Endothelial cell of umbilical vein (primary cell): ENCODE measurements at regions not wholly inside any gene's neighbourhood (a gene's known extent, or its start where the extent isn't known, plus 50 kb on each side); places are given as distances from the start of the nearest gene placed in this dataset.

Experiments used
- BruUV-seq: library from RNA; stranded (reverse); fragments of 400-500 nt; replicated peaks from 2 replicates; lab custom pipeline; 2021; lab: Mats Ljungman, UMichigan
- CTCF ChIA-PET: fragments of 300-600, 350-600 bp; sonication (Branson Sonifier 250); formaldehyde crosslinking; loops from one replicate; lab custom pipeline; 2021; ENCODE audit warnings: antibody characterized with exemption, inconsistent platforms; lab: Charles Lee
- POLR2A ChIA-PET: fragments of 300-600, 350-600 bp; sonication (Branson Sonifier 250); formaldehyde crosslinking; loops from one replicate; lab custom pipeline; 2021; ENCODE audit warnings: antibody characterized with exemption, inconsistent platforms; lab: Charles Lee
- DNase-seq: peaks from one replicate; pipeline ENCODE4 v3.0.0-alpha.2; 2011; ENCODE audit warnings: low read depth, low spot score
- FAIRE-seq: peaks from 2 replicates; lab custom pipeline; 2011; peaks lifted over from hg19 to GRCh38; lab: Jason Lieb, UNC
- H2AFZ ChIP-seq: 2 replicates; pipeline ENCODE4 v1.6.0; 2012; ENCODE audit warnings: low read depth, low read length, control low read depth, inconsistent platforms
- H3K27ac ChIP-seq: 2 replicates; pipeline ENCODE4 v1.5.1; 2011; ENCODE audit warnings: low read depth, mild to moderate bottlenecking, control low read depth, low read length, moderate library complexity; ENCODE audit not compliant: insufficient read depth
- H3K27me3 ChIP-seq, 2 experiments: 2 replicates each; pipeline versions ENCODE4 v1.6.0 to v1.6.1; 2011; ENCODE audit warnings: low read length in 2 of 2, mixed read lengths in 1 of 2; ENCODE audit not compliant: control insufficient read depth in 2 of 2, insufficient read depth in 2 of 2
- H3K36me3 ChIP-seq, 2 experiments: 2 replicates in 1 of 2; 3 replicates in 1 of 2; pipeline ENCODE4 v1.5.1; 2011; ENCODE audit warnings: low read length in 2 of 2, mild to moderate bottlenecking in 1 of 2, moderate library complexity in 1 of 2; ENCODE audit not compliant: control insufficient read depth in 2 of 2, insufficient read depth in 2 of 2; ENCODE audit errors: extremely low read depth in 1 of 2
- H3K4me1 ChIP-seq: 3 replicates; pipeline ENCODE4 v1.5.1; 2011; ENCODE audit warnings: mild to moderate bottlenecking, low read length; ENCODE audit not compliant: control insufficient read depth, insufficient read depth; ENCODE audit errors: extremely low read depth
- H3K4me2 ChIP-seq: 2 replicates; pipeline ENCODE4 v1.6.1; 2011; ENCODE audit warnings: low read length, control low read depth, mixed read lengths; ENCODE audit not compliant: insufficient read depth
- H3K4me3 ChIP-seq, 3 experiments: fragments of 200-600 bp in 1 of 3; sonication (generic), shearing (Covaris generic) in 1 of 3; replicated peaks in 1 of 3; 2 replicates each; pipeline ENCODE4 v1.5.1; 2011 to 2016; ENCODE audit warnings: control low read depth in 3 of 3, low read length in 3 of 3, mild to moderate bottlenecking in 2 of 3, inconsistent platforms in 1 of 3, low read depth in 1 of 3, moderate library complexity in 1 of 3; ENCODE audit not compliant: insufficient read depth in 1 of 3
- H3K79me2 ChIP-seq: 2 replicates; pipeline ENCODE4 v1.6.0; 2012; ENCODE audit warnings: low read length, inconsistent platforms; ENCODE audit not compliant: control insufficient read depth, insufficient read depth
- H3K9ac ChIP-seq: replicated peaks from 2 replicates; pipeline ENCODE3; 2011; ENCODE audit warnings: low read length, control low read depth; ENCODE audit not compliant: insufficient read depth; ENCODE audit errors: extremely low read depth
- H3K9me1 ChIP-seq: replicated peaks from 3 replicates; pipeline ENCODE4 v1.6.0; 2011; ENCODE audit warnings: mild to moderate bottlenecking, low read length; ENCODE audit not compliant: control insufficient read depth, insufficient read depth; ENCODE audit errors: extremely low read depth
- H3K9me3 ChIP-seq: replicated peaks from 2 replicates; pipeline ENCODE4 v1.5.1; 2012; ENCODE audit warnings: low read length, inconsistent platforms; ENCODE audit not compliant: control insufficient read depth, insufficient read depth
- H4K20me1 ChIP-seq: replicated peaks from 2 replicates; pipeline ENCODE3; 2011; ENCODE audit warnings: mild to moderate bottlenecking, low read length; ENCODE audit not compliant: control insufficient read depth, insufficient read depth; ENCODE audit errors: extremely low read depth
- EZH2 ChIP-seq: IDR thresholded peaks from 2 replicates; pipeline ENCODE4 v1.6.1; 2012; ENCODE audit warnings: borderline replicate concordance, low read depth, mild to moderate bottlenecking, moderate library complexity, low read length, inconsistent platforms; ENCODE audit not compliant: severe bottlenecking
- FOS ChIP-seq: IDR thresholded peaks from 2 replicates; pipeline ENCODE4 v1.6.1; 2011; ENCODE audit warnings: mild to moderate bottlenecking, low read length, moderate library complexity, borderline replicate concordance; ENCODE audit not compliant: insufficient read depth
- GATA2 ChIP-seq: IDR thresholded peaks from 2 replicates; pipeline ENCODE4 v1.7.0; 2011; ENCODE audit warnings: low read depth, mild to moderate bottlenecking, moderate library complexity, mixed read lengths, low read length; ENCODE audit not compliant: insufficient read length, insufficient read depth
- JUN ChIP-seq: IDR thresholded peaks from 2 replicates; pipeline ENCODE4 v1.6.1; 2011; ENCODE audit warnings: borderline replicate concordance, low read depth; ENCODE audit not compliant: insufficient read length, insufficient read depth
- MAX ChIP-seq: IDR thresholded peaks from 2 replicates; pipeline ENCODE4 v1.6.1; 2011; ENCODE audit not compliant: insufficient read depth, insufficient read length
- MYC ChIP-seq: IDR thresholded peaks from one replicate; pipeline ENCODE4 v1.6.1; 2011; ENCODE audit warnings: mild to moderate bottlenecking, low read depth, low read length
- POLR2A ChIP-seq: IDR thresholded peaks from 2 replicates; pipeline ENCODE4 v1.6.1; 2012; ENCODE audit warnings: low read depth, mild to moderate bottlenecking, control low read depth, low read length
- POLR2AphosphoS5 ChIP-seq: IDR thresholded peaks from 2 replicates; pipeline ENCODE4 v1.6.1; 2012; ENCODE audit warnings: low read depth, mild to moderate bottlenecking, control low read depth, low read length, moderate library complexity; ENCODE audit not compliant: insufficient read depth
- dilution Hi-C: fragments of 300-500 bp; cut with MboI; formaldehyde crosslinking; loops from one replicate; pipeline ENCODE4 v1.15.0; 2019; ENCODE audit warnings: low sequenced_read_pairs; ENCODE audit not compliant: extremely low pct_ligation_motif_present
- intact Hi-C: fragments of 100-400 bp; cut with micrococcal nuclease; formaldehyde crosslinking; loops from one replicate; pipeline ENCODE4 v1.10.0; 2022
- TF ChIP-seq, protein P1 (sequence below), 2 donors: IDR thresholded peaks; 1 replicate in 1 of 2; 2 replicates in 1 of 2; pipeline ENCODE4 v1.5.1; 2011; ENCODE audit warnings: low read length in 2 of 2, mild to moderate bottlenecking in 2 of 2, moderate library complexity in 2 of 2, control low read depth in 1 of 2, inconsistent platforms in 1 of 2, low read depth in 1 of 2; ENCODE audit not compliant: insufficient read depth in 1 of 2; ENCODE audit errors: extremely low read depth in 1 of 2

DNA sequence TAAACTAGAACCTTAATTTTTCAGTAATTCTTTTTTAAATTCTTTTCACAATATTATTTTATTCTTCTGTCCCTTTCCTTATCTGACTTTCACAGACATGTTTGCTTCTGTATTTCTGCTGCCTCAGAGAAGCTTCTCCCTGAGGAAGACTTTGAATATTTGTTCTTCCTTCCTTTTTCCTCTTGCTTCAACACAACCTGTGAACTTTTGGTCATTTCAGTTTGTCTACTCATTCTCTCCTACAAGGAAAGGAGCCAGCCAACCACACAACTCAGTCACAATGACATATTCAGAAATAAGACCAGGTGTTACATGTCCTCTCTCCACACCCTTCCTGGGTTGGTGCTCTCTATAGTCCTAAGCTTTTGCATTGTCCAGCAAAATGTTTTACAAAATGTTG lies 310.4 kb downstream of the TFAP2B start:
- no peak overlapping the region for H3K27ac ChIP-seq
- H3K27me3 ChIP-seq = no peaks in the 10 kb centered on the region
- H3K79me2 ChIP-seq = no peaks in the 10 kb centered on the region
- intact Hi-C loops (no loop called here), dilution Hi-C loops (no loop called here)
- no peak for TF ChIP-seq JUN
- TF ChIP-seq MAX = no peak
- TF ChIP-seq POLR2AphosphoS5 = no peak
- no peak for TF ChIP-seq FOS
- no peaks in the 10 kb centered on the region for H3K9me3 ChIP-seq
- H3K9ac ChIP-seq = no peak overlapping the region
- ChIA-PET POLR2A (no interaction called here), CTCF (no interaction called here)
- H3K4me2 ChIP-seq = no peak overlapping the region
- no peak for DNase-seq
- H3K9me1 ChIP-seq = no peaks in the 10 kb centered on the region
- no peaks in the 10 kb centered on the region for H3K36me3 ChIP-seq
- H4K20me1 ChIP-seq = no peaks in the 10 kb centered on the region
- no TSS peak for BruUV-seq
- no peak overlapping the region for H2AFZ ChIP-seq
- no peaks in the 10 kb centered on the region for H3K4me1 ChIP-seq
- no peak for FAIRE-seq
- H3K4me3 ChIP-seq = no peak overlapping the region

- H3K9me1 ChIP-seq = no peaks in the 10 kb centered on the region
- no peak overlapping the region for H3K4me2 ChIP-seq
- FAIRE-seq = no peak
- no peaks in the 10 kb centered on the region for H3K9me3 ChIP-seq
- dilution Hi-C loops = no loop called here
- H2AFZ ChIP-seq = no peak overlapping the region
- H4K20me1 ChIP-seq = no peaks in the 10 kb centered on the region
- DNase-seq = no peak
- CTCF ChIA-PET = no interaction called here
- H3K27me3 ChIP-seq = no peaks in the 10 kb centered on the region
- H3K36me3 ChIP-seq = no peaks in the 10 kb centered on the region
- H3K4me3 ChIP-seq = no peak overlapping the region
- POLR2A ChIA-PET = no interaction called here
- no TSS peak for BruUV-seq
- H3K27ac ChIP-seq = no peak overlapping the region
- intact Hi-C loops = no loop called here
- no peak overlapping the region for H3K9ac ChIP-seq
- H3K4me1 ChIP-seq = no peaks in the 10 kb centered on the region
- no peak for TF ChIP-seq MAX
- TF ChIP-seq GATA2 = no peak
- no peak for TF ChIP-seq MYC
- TF ChIP-seq POLR2AphosphoS5 = no peak
- no peak for TF ChIP-seq EZH2
- no peak for TF ChIP-seq FOS
- TF ChIP-seq, protein P1, sequence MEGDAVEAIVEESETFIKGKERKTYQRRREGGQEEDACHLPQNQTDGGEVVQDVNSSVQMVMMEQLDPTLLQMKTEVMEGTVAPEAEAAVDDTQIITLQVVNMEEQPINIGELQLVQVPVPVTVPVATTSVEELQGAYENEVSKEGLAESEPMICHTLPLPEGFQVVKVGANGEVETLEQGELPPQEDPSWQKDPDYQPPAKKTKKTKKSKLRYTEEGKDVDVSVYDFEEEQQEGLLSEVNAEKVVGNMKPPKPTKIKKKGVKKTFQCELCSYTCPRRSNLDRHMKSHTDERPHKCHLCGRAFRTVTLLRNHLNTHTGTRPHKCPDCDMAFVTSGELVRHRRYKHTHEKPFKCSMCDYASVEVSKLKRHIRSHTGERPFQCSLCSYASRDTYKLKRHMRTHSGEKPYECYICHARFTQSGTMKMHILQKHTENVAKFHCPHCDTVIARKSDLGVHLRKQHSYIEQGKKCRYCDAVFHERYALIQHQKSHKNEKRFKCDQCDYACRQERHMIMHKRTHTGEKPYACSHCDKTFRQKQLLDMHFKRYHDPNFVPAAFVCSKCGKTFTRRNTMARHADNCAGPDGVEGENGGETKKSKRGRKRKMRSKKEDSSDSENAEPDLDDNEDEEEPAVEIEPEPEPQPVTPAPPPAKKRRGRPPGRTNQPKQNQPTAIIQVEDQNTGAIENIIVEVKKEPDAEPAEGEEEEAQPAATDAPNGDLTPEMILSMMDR (IDR thresholded peaks at IDR 0.05; ENCODE audit: extremely low read depth in 1 of 2, insufficient read depth in 1 of 2, low read depth in 1 of 2, low read length in 2 of 2) = no peak
- TF ChIP-seq POLR2A = no peak
- TF ChIP-seq JUN = no peak
- H3K79me2 ChIP-seq = no peaks in the 10 kb centered on the region
These were observed 319.1 kb downstream of the TFAP2B start for GRCh38 chr6:51137777-51138176.
